Upper lobe of left lung (tissue), 6 donors: ENCODE measurements at regions not wholly inside any gene's neighbourhood (a gene's known extent, or its start where the extent isn't known, plus 50 kb on each side); places are given as distances from the start of the nearest gene placed in this dataset.
A peak's percentile ranks its signal among the peaks of the same experiment; 100 is the strongest.

Experiments
- ATAC-seq, 2 donors: fragments of 200-7000 bp; cut with Tn5 transposase; one replicate each; pipeline ENCODE4 v1.9.1; 2022; ENCODE audit warnings: mild to moderate bottlenecking in 2 of 2, moderate library complexity in 2 of 2; ENCODE audit not compliant: low FRiP score in 2 of 2
- DNase-seq, 2 donors: peaks; one replicate each; pipeline ENCODE4 v3.0.0-alpha.2; 2019 to 2020
- H3K27ac ChIP-seq, 4 donors: fragments of 200-600 bp; sonication (generic); one replicate each; pipeline ENCODE4 v1.5.1; 2016 to 2019
- H3K27me3 ChIP-seq, 4 donors: fragments of 200-600 bp; sonication (generic); one replicate each; pipeline ENCODE4 v1.5.1; 2017 to 2019
- H3K36me3 ChIP-seq, 4 donors: fragments of 200-600 bp; sonication (generic); one replicate each; pipeline ENCODE4 v1.5.1; 2016 to 2019
- H3K4me1 ChIP-seq, 4 donors: fragments of 200-600 bp; sonication (generic); one replicate each; pipeline ENCODE4 v1.5.1; 2018 to 2019
- H3K4me3 ChIP-seq, 4 donors: fragments of 200-600 bp; sonication (generic); one replicate each; pipeline ENCODE4 v1.5.1; 2017 to 2019; ENCODE audit warnings: mild to moderate bottlenecking in 2 of 4, moderate library complexity in 1 of 4
- H3K9me3 ChIP-seq, 4 donors: fragments of 200-600 bp; sonication (generic); one replicate each; pipeline ENCODE4 v1.5.1; 2018 to 2019
- EP300 ChIP-seq, 4 donors: sonication (generic); formaldehyde crosslinking; IDR thresholded peaks; one replicate each; pipeline ENCODE4 v1.5.1; 2017; ENCODE audit warnings: antibody characterized with exemption in 4 of 4, control low read depth in 2 of 4
- POLR2A ChIP-seq, 4 donors: fragments of 450-650 bp; IDR thresholded peaks; one replicate each; pipeline ENCODE4 v1.5.1; 2016 to 2017; ENCODE audit warnings: antibody characterized with exemption in 4 of 4, mild to moderate bottlenecking in 2 of 4
- POLR2AphosphoS5 ChIP-seq, 2 donors: sonication (generic); formaldehyde crosslinking; IDR thresholded peaks; one replicate each; pipeline ENCODE4 v1.5.1; 2017; ENCODE audit warnings: antibody characterized with exemption in 2 of 2
- WGBS, 2 donors: methylation state at CpG; one replicate each; pipeline ENCODE4 v1.1.5; 2017 to 2018; 5-methylcytosine and 5-hydroxymethylcytosine counted together
- TF ChIP-seq, protein P1 (sequence below), 6 experiments: fragments of 450-650 bp in 4 of 6; fragments of 200-600 bp in 2 of 6; sonication (generic) in 2 of 6; IDR thresholded peaks; one replicate each; pipeline ENCODE4 v1.5.1; 2016 to 2019; ENCODE audit warnings: antibody characterized with exemption in 6 of 6
- donor health status: DM: no; HTN: no; CAD: no; lungs with moderate emphysema.
- donor health status: DM: no; HTN: yes; CAD: no; lungs with severe emphysema.

DNA sequence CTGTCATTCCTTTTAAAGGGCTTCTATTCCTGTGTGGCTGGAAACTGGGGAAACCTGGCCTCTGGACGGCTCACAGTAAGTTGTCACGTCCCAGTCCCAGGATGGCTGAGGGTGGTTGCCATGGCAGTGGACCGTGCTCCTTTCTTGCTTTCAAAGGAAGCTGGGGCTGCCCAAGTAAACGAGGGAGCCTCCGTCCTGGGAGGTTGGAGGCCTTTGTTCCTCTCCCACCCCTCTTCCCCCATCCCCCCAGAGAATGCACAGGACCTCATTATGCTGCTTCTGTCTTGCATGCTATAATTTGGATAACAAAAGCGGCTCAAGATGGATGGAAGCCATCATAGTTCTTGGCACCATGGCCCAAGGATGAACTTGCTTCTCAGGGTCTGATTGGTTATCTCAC, 325.5 kb upstream of the HS6ST1 start:
- H3K36me3 ChIP-seq = no peaks in the 10 kb centered on the region
- 47 to 77% methylated on average over 3 to 6 of the region's 6 CpGs for WGBS, 2 donors
- H3K9me3 ChIP-seq = no peaks in the 10 kb centered on the region
- ATAC-seq (no peak), DNase-seq (peak in 1 of 2 donors; percentile 10)
- no peak overlapping the region for H3K27ac ChIP-seq
- TF ChIP-seq EP300 (IDR thresholded peaks at IDR 0.05) = no peak
- no peak for TF ChIP-seq POLR2A (IDR thresholded peaks at IDR 0.05)
- TF ChIP-seq, protein P1, sequence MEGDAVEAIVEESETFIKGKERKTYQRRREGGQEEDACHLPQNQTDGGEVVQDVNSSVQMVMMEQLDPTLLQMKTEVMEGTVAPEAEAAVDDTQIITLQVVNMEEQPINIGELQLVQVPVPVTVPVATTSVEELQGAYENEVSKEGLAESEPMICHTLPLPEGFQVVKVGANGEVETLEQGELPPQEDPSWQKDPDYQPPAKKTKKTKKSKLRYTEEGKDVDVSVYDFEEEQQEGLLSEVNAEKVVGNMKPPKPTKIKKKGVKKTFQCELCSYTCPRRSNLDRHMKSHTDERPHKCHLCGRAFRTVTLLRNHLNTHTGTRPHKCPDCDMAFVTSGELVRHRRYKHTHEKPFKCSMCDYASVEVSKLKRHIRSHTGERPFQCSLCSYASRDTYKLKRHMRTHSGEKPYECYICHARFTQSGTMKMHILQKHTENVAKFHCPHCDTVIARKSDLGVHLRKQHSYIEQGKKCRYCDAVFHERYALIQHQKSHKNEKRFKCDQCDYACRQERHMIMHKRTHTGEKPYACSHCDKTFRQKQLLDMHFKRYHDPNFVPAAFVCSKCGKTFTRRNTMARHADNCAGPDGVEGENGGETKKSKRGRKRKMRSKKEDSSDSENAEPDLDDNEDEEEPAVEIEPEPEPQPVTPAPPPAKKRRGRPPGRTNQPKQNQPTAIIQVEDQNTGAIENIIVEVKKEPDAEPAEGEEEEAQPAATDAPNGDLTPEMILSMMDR (IDR thresholded peaks at IDR 0.05) = no peak
- no peak for TF ChIP-seq POLR2AphosphoS5 (IDR thresholded peaks at IDR 0.05)
- H3K27me3 ChIP-seq = no peaks in the 10 kb centered on the region
- H3K4me3 ChIP-seq = no peak overlapping the region
- no peaks in the 10 kb centered on the region for H3K4me1 ChIP-seq

GRCh38 chr2:128644718-128645256, 326.1 kb upstream of the HS6ST1 start:
- no peak for ATAC-seq
- TF ChIP-seq, protein P1 (IDR thresholded peaks at IDR 0.05) = no peak
- TF ChIP-seq POLR2A (IDR thresholded peaks at IDR 0.05) (no peak), EP300 (IDR thresholded peaks at IDR 0.05) (no peak), POLR2AphosphoS5 (IDR thresholded peaks at IDR 0.05) (no peak)
- Histone ChIP-seq H3K9me3 (no peaks in the 10 kb centered on the region), H3K27me3 (no peaks in the 10 kb centered on the region), H3K4me1 (no peaks in the 10 kb centered on the region), H3K27ac (no peak overlapping the region), H3K36me3 (no peaks in the 10 kb centered on the region), H3K4me3 (no peak overlapping the region)
- WGBS, 2 donors = 36 to 56% methylated on average over 2 of the region's 2 CpGs
- DNase-seq = peak in 1 of 2 donors; percentile 15

- TF ChIP-seq, protein P1 (IDR thresholded peaks at IDR 0.05) = no peak
- no peak for TF ChIP-seq POLR2A (IDR thresholded peaks at IDR 0.05)
- TF ChIP-seq POLR2AphosphoS5 (IDR thresholded peaks at IDR 0.05) = no peak
- no peak for TF ChIP-seq EP300 (IDR thresholded peaks at IDR 0.05)
- H3K36me3 ChIP-seq = no peaks in the 10 kb centered on the region
- H3K27me3 ChIP-seq = no peaks in the 10 kb centered on the region
- no peak overlapping the region for H3K27ac ChIP-seq
- no peaks in the 10 kb centered on the region for H3K4me1 ChIP-seq
- no peaks in the 10 kb centered on the region for H3K9me3 ChIP-seq
- 93 to 94% methylated on average over 6 of the region's 6 CpGs for WGBS, 2 donors
- H3K4me3 ChIP-seq = no peak overlapping the region
- DNase-seq (no peak), ATAC-seq (no peak)
Observed at GRCh38 chr2:128645631-128646030, 327.0 kb upstream of the HS6ST1 start.

DNA sequence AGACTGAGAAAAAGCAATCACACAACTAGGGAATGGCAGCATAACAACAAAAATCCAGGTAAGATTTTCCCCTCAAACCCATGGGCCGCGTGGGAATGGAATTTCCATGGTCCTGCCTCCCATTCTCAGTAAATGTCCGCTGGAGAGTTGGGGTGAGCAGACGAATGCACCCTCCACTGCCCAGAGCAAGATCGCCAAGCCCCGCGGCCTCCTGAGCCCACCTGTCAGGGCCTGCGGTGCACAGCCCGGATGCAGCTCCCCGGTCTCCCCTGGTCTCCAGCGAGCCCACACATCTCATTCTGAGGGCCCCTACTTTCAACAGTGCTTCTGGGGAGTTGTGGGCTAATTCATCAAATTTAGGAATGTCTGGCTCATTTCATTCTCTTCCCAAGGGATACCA, 327.4 kb upstream of the HS6ST1 start:
- DNase-seq = peak in 1 of 2 donors; percentile 49
- WGBS, 2 donors = 91 to 96% methylated on average over 11 of the region's 11 CpGs

More for the DNA sequence above, 327.4 kb upstream of the HS6ST1 start:
- Histone ChIP-seq H3K4me3 (no peak overlapping the region), H3K27me3 (no peaks in the 10 kb centered on the region), H3K36me3 (no peaks in the 10 kb centered on the region), H3K27ac (no peak overlapping the region), H3K4me1 (no peaks in the 10 kb centered on the region), H3K9me3 (no peaks in the 10 kb centered on the region)
- TF ChIP-seq, protein P1 (IDR thresholded peaks at IDR 0.05) = no peak
- TF ChIP-seq EP300 (IDR thresholded peaks at IDR 0.05) (no peak), POLR2A (IDR thresholded peaks at IDR 0.05) (no peak), POLR2AphosphoS5 (IDR thresholded peaks at IDR 0.05) (no peak)
- ATAC-seq = no peak
